HL-60 (cell line): ENCODE measurements at regions not wholly inside any gene's neighbourhood (a gene's known extent, or its start where the extent isn't known, plus 50 kb on each side); places are given as distances from the start of the nearest gene placed in this dataset.

Experiments used
- CTCF ChIP-seq: IDR thresholded peaks from one replicate; pipeline ENCODE4 v1.5.1; 2011; ENCODE audit warnings: low read length, control low read depth, inconsistent platforms; ENCODE audit not compliant: insufficient read depth
- GABPA ChIP-seq: IDR thresholded peaks from 2 replicates; pipeline ENCODE4 v1.6.1; 2012; ENCODE audit warnings: low read depth
- POLR2AphosphoS5 ChIP-seq: IDR thresholded peaks from 2 replicates; pipeline ENCODE4 v1.6.1; 2012; ENCODE audit warnings: low read depth
- REST ChIP-seq: IDR thresholded peaks from 2 replicates; pipeline ENCODE4 v1.6.1; 2012; ENCODE audit warnings: low read depth; ENCODE audit not compliant: insufficient replicate concordance

- TF ChIP-seq CTCF (no peak), REST (no peak), GABPA (no peak), POLR2AphosphoS5 (no peak)
Measured at GRCh38 chr3:94258851-94259250, 196.0 kb downstream of the NSUN3 start.
